GM12878 (cell line): ENCODE measurements at regions not wholly inside any gene's neighbourhood (a gene's known extent, or its start where the extent isn't known, plus 50 kb on each side); places are given as distances from the start of the nearest gene placed in this dataset.

Experiments
- ATAC-seq: fragments of 200-7000 bp; cut with Tn5 transposase; 3 replicates; pipeline ENCODE4 v1.9.1; 2020; ENCODE audit warnings: mild to moderate bottlenecking, moderate library complexity
- BruUV-seq: library from RNA; stranded (reverse); fragments of 400-500 nt; replicated peaks from 2 replicates; lab custom pipeline; 2021; lab: Mats Ljungman, UMichigan
- CTCF ChIA-PET: fragments of 300-600 bp; sonication (Branson Sonifier 250); formaldehyde crosslinking; extraction: SDS; loops from one replicate; lab custom pipeline; 2021; ENCODE audit warnings: inconsistent platforms; lab: Yijun Ruan, JAX
- POLR2A ChIA-PET: fragments of 350-600 bp; formaldehyde crosslinking; extraction: SDS; loops from one replicate; lab custom pipeline; 2021; ENCODE audit warnings: inconsistent platforms; lab: Charles Lee
- RAD21 ChIA-PET: fragments of 300-600 bp; sonication (Branson Sonifier 250); formaldehyde crosslinking; loops from one replicate; lab custom pipeline; 2023; ENCODE audit warnings: antibody characterized with exemption; ENCODE audit not compliant: unreplicated experiment; lab: Charles Lee
- SMC1A ChIA-PET: fragments of 300-600 bp; sonication (Branson Sonifier 250); formaldehyde crosslinking; loops from one replicate; lab custom pipeline; 2023; ENCODE audit not compliant: unreplicated experiment, uncharacterized antibody; lab: Charles Lee
- DNase-seq: peaks from one replicate; pipeline ENCODE4 v3.0.0-alpha.2; 2011; ENCODE audit warnings: low read depth, low spot score
- FAIRE-seq: peaks from 3 replicates; lab custom pipeline; 2011; peaks lifted over from hg19 to GRCh38; lab: Jason Lieb, UNC
- H2AFZ ChIP-seq: 2 replicates; pipeline ENCODE4 v1.6.0; 2011; ENCODE audit warnings: low read depth, low read length, control low read depth; ENCODE audit not compliant: control insufficient read depth
- H3K27ac ChIP-seq: 2 replicates; pipeline ENCODE4 v1.5.1; 2011; ENCODE audit warnings: control low read depth; ENCODE audit not compliant: control insufficient read depth, insufficient read depth
- H3K27me3 ChIP-seq, 2 experiments: replicated peaks in 1 of 2; 2 replicates each; pipeline versions ENCODE4 v1.6.0 to v1.6.1; 2011; ENCODE audit warnings: low read length in 1 of 2; ENCODE audit not compliant: control insufficient read depth in 2 of 2, insufficient read depth in 2 of 2
- H3K36me3 ChIP-seq, 2 experiments: 2 replicates each; pipeline ENCODE4 v1.5.1; 2011; ENCODE audit warnings: low read length in 1 of 2; ENCODE audit not compliant: control insufficient read depth in 2 of 2, insufficient read depth in 2 of 2
- H3K4me1 ChIP-seq: 2 replicates; pipeline ENCODE4 v1.6.1; 2011; ENCODE audit warnings: mild to moderate bottlenecking, low read length, moderate library complexity, mixed read lengths; ENCODE audit not compliant: control insufficient read depth, insufficient read depth
- H3K4me2 ChIP-seq: 2 replicates; pipeline ENCODE4 v1.6.0; 2011; ENCODE audit warnings: control low read depth; ENCODE audit not compliant: control insufficient read depth, insufficient read depth
- H3K4me3 ChIP-seq: fragments of 200-600 bp; sonication (generic); 2 replicates; pipeline ENCODE4 v1.5.1; 2016
- H3K79me2 ChIP-seq: 2 replicates; pipeline ENCODE4 v1.6.0; 2011; ENCODE audit warnings: low read length; ENCODE audit not compliant: control insufficient read depth, insufficient read depth
- H3K9ac ChIP-seq: 2 replicates; pipeline ENCODE4 v1.8.0; 2011; ENCODE audit warnings: low read length, control low read depth, mixed read lengths; ENCODE audit not compliant: control insufficient read depth, insufficient read depth
- H3K9me3 ChIP-seq: replicated peaks from 3 replicates; pipeline ENCODE4 v1.5.1; 2011; ENCODE audit warnings: mild to moderate bottlenecking, low read length; ENCODE audit not compliant: control insufficient read depth, insufficient read depth
- H4K20me1 ChIP-seq: 2 replicates; pipeline ENCODE4 v1.6.0; 2011; ENCODE audit not compliant: control insufficient read depth, insufficient read depth
- CTCF ChIP-seq, 3 experiments: IDR thresholded peaks in 2 of 3; conservative IDR thresholded peaks in 1 of 3; 2 replicates each; pipeline ENCODE4 v1.5.1; 2011; ENCODE audit warnings: low read depth in 3 of 3, low read length in 3 of 3, mild to moderate bottlenecking in 3 of 3, control low read depth in 2 of 3, moderate library complexity in 2 of 3, inconsistent platforms in 1 of 3, mixed read lengths in 1 of 3; ENCODE audit not compliant: control insufficient read depth in 2 of 3, insufficient read depth in 1 of 3; ENCODE audit errors: extremely low read depth in 1 of 3
- EGR1 ChIP-seq, 2 experiments: IDR thresholded peaks; 1 replicate in 1 of 2; 2 replicates in 1 of 2; pipeline ENCODE4 v1.6.1; 2011 to 2012; ENCODE audit warnings: low read depth in 2 of 2, low read length in 2 of 2, borderline replicate concordance in 1 of 2, mild to moderate bottlenecking in 1 of 2, moderate library complexity in 1 of 2
- ELK1 ChIP-seq: IDR thresholded peaks from 2 replicates; pipeline ENCODE4 v1.6.1; 2012; ENCODE audit warnings: low read depth, low read length, improper control_type of control experiment
- PBX3 ChIP-seq: IDR thresholded peaks from 2 replicates; pipeline ENCODE4 v1.6.1; 2011; ENCODE audit warnings: mild to moderate bottlenecking, low read depth, low read length, moderate library complexity; ENCODE audit not compliant: insufficient replicate concordance
- SKIL ChIP-seq: fragments of 450-650 bp; IDR thresholded peaks from 2 replicates; pipeline ENCODE4 v1.6.1; 2017; ENCODE audit warnings: mild to moderate bottlenecking, low read depth, inconsistent platforms; ENCODE audit not compliant: poor library complexity, severe bottlenecking
- SREBF2 ChIP-seq: IDR thresholded peaks from 2 replicates; pipeline ENCODE4 v1.6.1; 2012; ENCODE audit warnings: mild to moderate bottlenecking, low read length
- ZNF384 ChIP-seq: IDR thresholded peaks from 2 replicates; pipeline ENCODE4 v1.6.1; 2012; ENCODE audit warnings: low read depth, mild to moderate bottlenecking, low read length, improper control_type of control experiment, borderline replicate concordance
- ZNF592 ChIP-seq: fragments of 450-650 bp; IDR thresholded peaks from 2 replicates; pipeline ENCODE4 v1.6.1; 2017; ENCODE audit warnings: mild to moderate bottlenecking, moderate library complexity
- WGBS: methylation state at CpG from one replicate; pipeline ENCODE4 v1.1.6; 2016; ENCODE audit warnings: low lambda C conversion rate; ENCODE audit not compliant: insufficient replicate concordance, insufficient coverage; ENCODE audit errors: missing lambda C conversion rate; 5-methylcytosine and 5-hydroxymethylcytosine counted together
- in situ Hi-C: fragments of 300-500 bp; cut with MboI; formaldehyde crosslinking; loops from 9 replicates; pipeline ENCODE4 v1.14.3; 2018; ENCODE audit warnings: mixed read lengths
- intact Hi-C: fragments of 100-400 bp; cut with micrococcal nuclease; formaldehyde crosslinking; loops from one replicate; pipeline ENCODE4 v1.14.2; 2022; ENCODE audit not compliant: unreplicated experiment

- TF ChIP-seq ZNF592 (no peak), SREBF2 (no peak), EGR1 (IDR thresholded peaks at IDR 0.05; ENCODE audit: borderline replicate concordance in 1 of 2, low read depth in 2 of 2, low read length in 2 of 2) (no peak), PBX3 (no peak)
Observed at GRCh38 chr13:86283031-86283430, 483.8 kb upstream of the SLITRK6 start (continued).

GRCh38 chr13:86298725-86299124 is 499.5 kb upstream of the SLITRK6 start:
- Histone ChIP-seq H3K4me1 (no peaks in the 10 kb centered on the region), H3K36me3 (no peaks in the 10 kb centered on the region), H2AFZ (no peak overlapping the region), H3K4me3 (no peak overlapping the region), H3K27ac (no peak overlapping the region), H3K79me2 (no peaks in the 10 kb centered on the region), H3K27me3 (no peaks in the 10 kb centered on the region), H3K4me2 (no peak overlapping the region), H3K9ac (no peak overlapping the region), H4K20me1 (no peaks in the 10 kb centered on the region), H3K9me3 (no peaks in the 10 kb centered on the region)
- WGBS = 26% methylated on average over 3 of the region's 3 CpGs
- RAD21 ChIA-PET = no interaction called here
- SMC1A ChIA-PET = no interaction called here
- intact Hi-C loops (no loop called here), in situ Hi-C loops (no loop called here)
- BruUV-seq = no TSS peak
- DNase-seq = no peak
- CTCF ChIA-PET = no interaction called here
- no peak for FAIRE-seq
- no peak for ATAC-seq
- POLR2A ChIA-PET = no interaction called here
- TF ChIP-seq ZNF384 (no peak), SKIL (no peak), CTCF (IDR thresholded peaks at IDR 0.05 in 2 of 3, conservative IDR thresholded peaks at IDR 0.05 in 1 of 3; ENCODE audit: control insufficient read depth in 2 of 3, extremely low read depth in 1 of 3, insufficient read depth in 1 of 3, low read depth in 3 of 3, low read length in 3 of 3) (no peak), ELK1 (no peak)
